ENCODE measurements at regions not wholly inside any gene's neighbourhood (a gene's known extent, or its start where the extent isn't known, plus 50 kb on each side); places are given as distances from the start of the nearest gene placed in this dataset.

- DNase-seq, result no peak
Measured at GRCh38 chr2:75381032-75381431, 179.7 kb downstream of the EVA1A start.

DNA sequence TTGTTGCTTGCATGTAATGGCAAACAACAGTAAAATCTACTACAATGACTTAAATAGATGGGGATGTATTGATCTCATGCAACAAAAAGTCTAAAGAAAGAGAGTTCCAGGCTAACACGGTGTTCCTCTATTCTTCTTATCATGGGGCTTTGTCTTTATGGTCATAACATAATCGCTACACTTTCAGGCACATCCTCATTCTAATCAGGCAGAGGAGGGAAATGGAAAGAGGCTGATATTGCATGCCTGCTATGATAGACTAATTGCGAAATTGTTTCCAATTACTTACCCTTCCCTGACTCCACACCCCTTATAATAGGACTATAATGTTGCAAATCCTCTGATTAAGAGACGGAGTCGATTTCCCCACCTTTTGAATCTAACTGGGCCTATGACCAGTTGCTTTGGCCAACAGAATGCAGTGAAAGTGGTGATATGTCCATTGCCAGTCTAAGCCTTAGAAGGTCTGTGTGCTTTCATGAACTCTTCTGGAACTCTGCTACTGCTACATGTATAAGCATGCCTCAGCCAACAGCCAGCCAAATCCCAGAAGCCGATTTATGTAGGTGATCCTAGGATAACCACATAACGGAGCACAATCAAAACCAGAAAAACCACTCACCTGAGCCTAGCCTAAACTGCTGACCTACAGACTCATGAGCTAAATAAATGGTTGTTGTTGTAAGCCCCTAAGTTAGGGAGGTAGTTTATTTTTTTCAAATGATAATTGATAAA lies 180.3 kb upstream of the TACR1 start:
- DNase-seq, result no peak

DNA sequence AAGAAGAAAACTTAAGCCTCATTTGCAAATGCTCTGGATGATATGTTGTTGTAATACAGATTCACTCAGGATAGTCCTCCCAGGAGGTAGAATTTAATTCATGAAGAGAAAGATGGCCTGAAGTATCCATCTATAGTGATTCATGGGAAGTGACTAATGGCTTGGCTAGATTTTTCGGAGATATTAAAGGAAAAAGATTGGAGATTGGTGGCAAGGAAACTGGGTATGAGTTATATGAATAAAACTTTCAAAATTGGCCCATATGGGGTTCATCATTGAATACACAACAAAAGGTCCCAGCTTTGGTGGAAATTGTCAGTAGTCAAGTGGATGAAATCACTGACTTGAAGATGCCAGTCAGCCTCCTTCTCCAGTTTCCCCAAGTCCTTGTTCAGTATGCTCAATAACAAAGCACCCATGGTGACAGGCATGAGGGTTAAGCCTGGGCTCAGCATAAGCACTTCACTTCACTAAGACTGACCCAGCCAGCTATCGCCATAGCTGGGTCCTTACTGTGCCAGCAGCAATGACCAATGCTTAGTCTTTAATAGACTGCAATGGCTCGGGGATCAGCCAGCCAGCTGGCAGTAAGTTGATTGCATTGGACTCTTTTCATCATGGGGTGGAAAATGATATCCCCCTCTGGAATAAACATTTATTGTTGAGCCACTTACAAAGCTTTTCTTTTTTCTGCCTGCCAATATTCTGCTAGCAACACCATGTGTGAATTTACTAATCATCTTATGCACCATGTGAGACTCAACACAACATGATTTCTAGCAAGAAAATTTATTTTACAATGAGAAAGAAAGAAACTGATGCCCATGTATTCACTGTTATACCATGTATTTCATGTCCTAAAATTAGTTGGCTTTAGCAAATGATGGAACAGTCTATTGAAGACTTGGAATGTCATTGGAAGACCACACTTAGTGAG lies 176.6 kb upstream of the TACR1 start:
- DNase-seq, result peak; percentile 60

- DNase-seq, result peak; percentile 22
Measured at GRCh38 chr2:75374414-75374957, 175.2 kb upstream of the TACR1 start.

GRCh38 chr2:75367401-75367800 lies 168.1 kb upstream of the TACR1 start:
- no peak for DNase-seq

- DNase-seq, result no peak
Measured at GRCh38 chr2:75361486-75361885, 162.2 kb upstream of the TACR1 start.

DNA sequence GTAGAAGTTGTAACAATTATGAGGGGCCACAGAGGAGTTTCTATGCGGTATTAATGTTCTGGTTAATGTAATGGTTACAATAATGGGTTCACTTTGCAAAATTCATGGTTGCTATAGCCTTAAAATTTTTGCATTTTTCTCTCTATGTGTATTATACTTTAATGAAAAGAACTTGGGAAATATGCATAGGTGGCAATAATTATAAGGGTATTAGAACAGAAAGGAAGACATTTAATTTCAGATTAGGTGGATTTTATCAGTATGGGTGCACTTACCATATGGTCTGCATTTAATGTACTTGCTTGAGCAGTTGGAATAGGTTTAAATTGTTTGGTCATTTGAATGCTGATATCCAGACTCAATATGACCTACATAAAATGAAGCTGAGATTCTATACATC lies 161.6 kb upstream of the TACR1 start:
- DNase-seq, result no peak

- no peak for DNase-seq
Measured at GRCh38 chr2:75356865-75357264, 157.5 kb upstream of the TACR1 start.

GRCh38 chr2:75353131-75353530 lies 153.8 kb upstream of the TACR1 start:
- no peak for DNase-seq

- DNase-seq, result no peak
Measured at GRCh38 chr2:75348307-75348706, 149.0 kb upstream of the TACR1 start.

GRCh38 chr2:75344146-75344545 lies 144.8 kb upstream of the TACR1 start:
- no peak for DNase-seq

DNA sequence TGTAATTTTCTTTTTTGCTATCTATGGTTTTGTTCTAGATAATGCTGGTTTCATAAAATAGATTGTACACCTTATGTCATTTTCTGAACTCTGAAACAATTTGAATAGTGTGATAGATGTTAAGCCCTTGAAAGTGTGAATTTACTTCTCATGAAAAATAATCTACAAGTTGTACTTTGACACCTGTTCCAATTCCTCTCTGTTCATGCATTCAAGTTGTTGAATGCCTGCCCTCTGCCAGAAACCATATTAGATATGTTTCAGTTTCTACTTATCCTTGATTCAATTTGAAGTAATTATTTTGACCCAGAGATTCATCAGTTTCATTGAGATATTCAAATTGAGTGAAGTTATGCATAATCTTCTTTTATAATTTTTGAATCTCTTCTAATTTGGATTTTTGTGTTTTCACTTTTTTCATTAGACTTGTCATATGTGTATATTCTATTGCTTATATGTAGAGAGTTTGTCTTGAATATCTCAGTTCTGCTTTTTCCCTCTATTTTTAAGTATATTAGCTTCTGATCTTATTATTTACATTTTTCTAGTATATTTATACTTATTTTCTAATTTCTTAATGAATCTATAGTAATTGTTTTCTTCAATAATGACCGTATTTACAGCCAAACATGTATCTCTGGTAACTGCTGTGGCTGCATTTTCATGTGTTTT lies 143.3 kb upstream of the TACR1 start:
- no peak for DNase-seq

DNA sequence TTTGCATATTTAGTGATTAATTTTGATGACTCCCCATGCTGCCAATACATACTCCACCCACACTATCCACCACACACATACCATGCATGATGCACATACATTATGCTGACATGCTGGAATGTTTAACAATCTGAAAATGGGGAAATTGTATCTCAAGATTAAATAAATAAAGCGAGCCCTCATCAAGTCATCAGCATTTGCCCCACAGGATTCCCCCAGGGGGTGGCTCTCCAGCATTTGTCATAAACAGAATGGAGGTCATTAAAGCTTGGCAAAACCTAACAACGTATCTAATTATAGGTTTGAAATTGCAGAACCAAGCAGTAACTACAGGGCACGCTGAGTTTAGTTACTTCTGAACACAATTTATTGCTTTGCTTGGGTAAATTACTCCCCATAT lies 141.2 kb upstream of the TACR1 start:
- peak; percentile 91 for DNase-seq

DNA sequence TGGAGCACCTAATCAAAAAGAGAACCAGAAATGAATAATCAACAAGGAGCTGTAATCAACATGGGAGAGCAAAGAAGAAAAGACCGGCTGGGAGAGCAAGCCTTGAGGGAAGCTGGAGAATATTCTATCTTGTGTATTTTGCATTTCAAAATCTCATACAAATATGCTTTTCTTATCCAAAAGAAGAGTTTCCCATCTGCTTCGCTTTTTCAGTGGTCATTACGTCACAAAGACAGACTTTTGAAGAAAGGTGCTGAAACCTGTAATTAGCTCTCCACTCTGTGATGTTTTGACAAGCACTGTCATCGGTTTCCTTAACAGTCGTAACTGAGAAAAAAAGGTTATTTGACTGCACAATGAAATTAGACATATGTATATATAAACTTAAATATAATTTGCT lies 139.1 kb upstream of the TACR1 start:
- DNase-seq, result no peak

- DNase-seq, result no peak
Measured at GRCh38 chr2:75337619-75338018, 138.3 kb upstream of the TACR1 start.

DNA sequence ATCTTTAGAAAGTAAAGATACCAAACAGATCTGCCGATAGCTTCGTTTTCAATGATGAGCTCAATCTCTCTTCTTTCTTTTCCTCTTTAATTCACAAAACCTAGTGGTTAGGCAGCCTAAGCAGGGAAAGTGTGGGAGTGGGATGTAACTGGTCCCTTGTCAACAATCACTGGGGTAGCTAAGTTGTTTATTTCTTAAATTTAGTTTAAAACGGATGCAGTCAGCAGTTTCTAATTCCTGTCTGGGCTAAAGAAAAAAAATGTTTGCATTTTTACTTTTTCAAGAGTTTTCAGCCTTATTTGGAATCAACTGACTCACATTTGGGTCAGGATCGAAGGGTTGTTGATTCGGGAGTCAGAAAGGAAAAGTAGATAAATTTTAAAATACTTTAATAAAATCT lies 137.7 kb upstream of the TACR1 start:
- no peak for DNase-seq

- DNase-seq, result no peak
Measured at GRCh38 chr2:75336451-75336850, 137.1 kb upstream of the TACR1 start.

DNA sequence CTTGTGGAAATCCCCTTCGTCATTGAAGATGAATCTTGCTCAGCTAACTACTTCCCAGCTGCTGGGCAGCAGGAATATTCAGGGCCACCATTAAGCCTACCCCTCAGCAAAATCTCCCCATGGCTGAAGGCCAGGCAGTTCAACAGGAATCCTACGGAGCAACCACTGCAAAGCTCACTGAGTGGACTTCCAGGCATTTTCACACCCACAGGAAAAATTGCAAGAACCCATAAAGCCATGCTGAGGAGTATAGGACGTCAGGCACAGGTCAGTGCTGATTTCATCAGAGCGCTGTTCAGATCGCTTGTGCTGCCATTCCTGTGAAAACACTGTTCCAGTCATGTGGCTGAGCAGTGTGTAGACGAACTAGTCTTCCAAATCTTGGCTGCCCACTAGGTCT lies 134.8 kb upstream of the TACR1 start:
- no peak for DNase-seq

DNA sequence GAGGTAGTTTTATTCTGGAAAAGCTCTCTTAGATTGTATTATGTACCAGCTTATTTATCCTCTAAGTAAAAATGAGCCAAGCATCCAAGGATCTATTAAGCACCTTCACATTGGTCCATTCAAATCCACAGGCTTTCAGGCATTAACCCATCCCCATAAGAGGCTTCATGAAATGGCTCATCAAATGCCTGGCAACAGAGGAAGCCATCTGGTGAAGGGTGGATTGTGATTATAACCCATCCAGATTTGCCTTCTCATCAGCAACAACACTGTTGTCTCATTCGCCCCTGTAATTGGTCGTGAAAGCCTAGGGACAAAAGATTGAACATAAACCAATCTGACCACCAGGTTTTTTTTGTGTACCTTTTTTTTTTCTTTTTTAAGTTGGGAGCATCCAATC lies 134.3 kb upstream of the TACR1 start:
- DNase-seq, result no peak

- no peak for DNase-seq
Measured at GRCh38 chr2:75328156-75328555, 128.8 kb upstream of the TACR1 start.

DNA sequence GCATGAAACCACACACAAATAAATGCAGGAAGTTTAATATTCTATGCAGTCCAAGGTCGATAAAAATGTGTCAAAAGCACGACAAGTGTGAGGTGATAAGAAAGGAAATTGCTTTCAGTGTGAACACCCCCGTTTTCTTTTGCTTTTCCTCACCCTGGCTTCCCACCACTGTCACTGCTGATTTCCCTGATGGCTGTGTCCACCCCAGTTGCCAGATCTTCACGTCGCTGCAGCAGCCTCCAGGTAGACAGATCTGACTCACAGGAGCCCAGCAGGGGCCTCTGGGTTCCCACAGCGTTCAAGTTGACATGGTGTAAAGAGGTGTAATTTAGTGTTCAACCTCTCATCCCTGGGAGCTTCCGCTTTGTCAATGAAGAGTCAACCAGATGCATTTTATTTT lies 128.0 kb upstream of the TACR1 start:
- DNase-seq, result no peak

- DNase-seq, result no peak
Measured at GRCh38 chr2:75326645-75327044, 127.3 kb upstream of the TACR1 start.

GRCh38 chr2:75325594-75325993 lies 126.3 kb upstream of the TACR1 start:
- no peak for DNase-seq

All from fibroblast of skin of right quadriceps (primary cell).